Hematopoietic multipotent progenitor cell treated with erythropoietin and hydrocortisone succinate and interleukin-3 and kit ligand, for 17 days (in vitro differentiated cells): ENCODE measurements at regions not wholly inside any gene's neighbourhood (a gene's known extent, or its start where the extent isn't known, plus 50 kb on each side); places are given as distances from the start of the nearest gene placed in this dataset.
"Not testable (repeated sequence)": the region's sequence is repeated elsewhere in the genome, so short reads cannot be mapped to it uniquely, and the experiment has no call there.

Source experiments
- DNase-seq: peaks from one replicate; pipeline ENCODE4 v3.0.0-alpha.2; 2015; ENCODE audit warnings: low spot score

- not testable (repeated sequence) for DNase-seq
Observed at GRCh38 chr14:59006179-59006578, 182.3 kb upstream of the DAAM1 start.

- no peak for DNase-seq
Observed at GRCh38 chr14:59009967-59010366, 178.5 kb upstream of the DAAM1 start.

- no peak for DNase-seq
Observed at GRCh38 chr14:59013672-59014298, 174.7 kb upstream of the DAAM1 start.

GRCh38 chr14:59015482-59015881 lies 173.0 kb upstream of the DAAM1 start:
- no peak for DNase-seq

- no peak for DNase-seq
Observed at GRCh38 chr14:59017285-59017965, 171.0 kb upstream of the DAAM1 start.

- DNase-seq = no peak
Observed at GRCh38 chr14:59018460-59018859, 170.0 kb upstream of the DAAM1 start.

GRCh38 chr14:59018978-59019377 lies 169.5 kb upstream of the DAAM1 start:
- no peak for DNase-seq

DNA sequence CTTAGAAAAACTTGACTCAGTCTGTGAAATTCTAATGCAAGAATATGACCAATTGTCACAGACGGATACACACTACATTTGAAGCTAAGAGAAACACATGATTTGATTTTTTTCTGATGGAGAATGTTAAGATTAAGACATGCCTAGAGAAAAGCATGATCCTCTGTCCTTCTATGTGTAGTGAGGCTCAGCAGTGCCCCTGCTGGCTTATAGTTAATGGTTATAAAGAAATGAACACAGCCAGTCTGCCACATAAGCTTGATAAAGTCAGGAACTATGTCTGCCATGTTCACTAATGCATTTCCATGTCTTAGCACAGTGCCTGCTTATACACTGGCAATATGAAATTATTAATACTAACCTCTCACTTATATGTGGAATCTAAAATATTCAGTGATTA lies 168.1 kb upstream of the DAAM1 start:
- DNase-seq = no peak

GRCh38 chr14:59022144-59022543 lies 166.3 kb upstream of the DAAM1 start:
- no peak for DNase-seq

GRCh38 chr14:59026081-59026480 lies 162.4 kb upstream of the DAAM1 start:
- no peak for DNase-seq

- DNase-seq = not testable (repeated sequence)
Observed at GRCh38 chr14:59026640-59027039, 161.8 kb upstream of the DAAM1 start.

- DNase-seq = no peak
Observed at GRCh38 chr14:59028476-59029202, 159.8 kb upstream of the DAAM1 start.

GRCh38 chr14:59032826-59033225 lies 155.6 kb upstream of the DAAM1 start:
- no peak for DNase-seq

- no peak for DNase-seq
Observed at GRCh38 chr14:59036134-59036533, 152.3 kb upstream of the DAAM1 start.

GRCh38 chr14:59037086-59037485 lies 151.4 kb upstream of the DAAM1 start:
- DNase-seq = no peak

- no peak for DNase-seq
Observed at GRCh38 chr14:59037620-59038019, 150.8 kb upstream of the DAAM1 start.

GRCh38 chr14:59038746-59039145 lies 149.7 kb upstream of the DAAM1 start:
- no peak for DNase-seq

- DNase-seq = no peak
Observed at GRCh38 chr14:59041308-59041707, 147.2 kb upstream of the DAAM1 start.

DNA sequence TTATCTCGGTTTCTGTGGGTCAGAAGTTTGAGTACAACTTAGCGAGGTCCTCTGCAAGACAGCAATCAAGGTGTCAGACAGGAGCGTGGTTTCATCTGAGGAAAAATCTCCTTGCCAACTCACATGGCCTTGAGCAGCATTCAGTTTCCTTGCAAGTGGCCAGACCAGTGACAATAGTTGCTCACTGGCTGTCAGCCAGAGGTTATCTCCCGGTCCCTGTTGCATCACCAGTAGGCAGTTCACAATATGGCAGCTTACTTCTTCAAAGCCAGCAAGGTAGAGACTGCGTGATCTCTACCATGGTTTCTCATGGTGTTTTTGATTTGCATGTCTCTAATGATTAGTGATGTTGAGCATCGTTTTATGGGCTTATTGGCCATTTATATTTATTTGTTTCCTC lies 143.8 kb upstream of the DAAM1 start:
- no peak for DNase-seq

- DNase-seq = no peak
Observed at GRCh38 chr14:59046746-59047145, 141.7 kb upstream of the DAAM1 start.

DNA sequence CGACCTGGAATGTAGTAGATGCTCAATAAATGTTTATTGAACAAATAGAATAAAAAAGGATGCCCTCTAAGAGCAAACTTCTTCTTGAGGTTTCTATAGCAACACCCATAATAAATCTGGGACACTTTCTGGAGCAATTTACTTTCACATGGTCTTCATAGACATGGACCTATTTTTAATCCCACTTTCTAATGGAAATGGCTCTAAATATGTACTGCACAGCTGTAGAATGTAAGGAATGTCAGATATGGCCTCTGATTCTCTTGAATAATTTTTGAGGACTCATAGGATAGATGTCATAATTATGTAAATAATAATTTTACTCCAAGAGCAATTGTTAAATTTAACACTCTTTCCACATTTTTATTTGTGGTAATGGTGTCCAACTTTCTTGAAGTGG lies 133.5 kb upstream of the DAAM1 start:
- no peak for DNase-seq

GRCh38 chr14:59055439-59056045 lies 132.9 kb upstream of the DAAM1 start:
- DNase-seq = peak; percentile 9

GRCh38 chr14:59057551-59057950 lies 130.9 kb upstream of the DAAM1 start:
- no peak for DNase-seq
